ENCODE measurements at regions not wholly inside any gene's neighbourhood (a gene's known extent, or its start where the extent isn't known, plus 50 kb on each side); places are given as distances from the start of the nearest gene placed in this dataset.

- no peak for TF ChIP-seq POLR2A (IDR thresholded peaks at IDR 0.05)
- no peak for TF ChIP-seq CTCF (IDR thresholded peaks at IDR 0.05)
- intact Hi-C loops (cut with DNase I; ENCODE audit: low total_unique reads): no loop called here
- no peak for DNase-seq (ENCODE audit: low spot score in 2 of 2)
- WGBS, 2 donors: 75 to 83% methylated on average over 5 of the region's 5 CpGs
- no peak overlapping the region for H3K4me3 ChIP-seq (ENCODE audit: low read depth, poor library complexity, severe bottlenecking)
These were observed 382.0 kb downstream of the PSAT1 start for GRCh38 chr9:78678877-78679276.

GRCh38 chr9:78680196-78680595 lies 383.3 kb downstream of the PSAT1 start:
- no peak overlapping the region for H3K4me3 ChIP-seq (ENCODE audit: low read depth, poor library complexity, severe bottlenecking)
- intact Hi-C loops (cut with DNase I; ENCODE audit: low total_unique reads): loop anchor here (5.0 kb wide), 1 partner anchor 1097 kb away; no protein-coding TSS in a partner anchor
- TF ChIP-seq POLR2A (IDR thresholded peaks at IDR 0.05) (no peak), CTCF (IDR thresholded peaks at IDR 0.05) (no peak)
- 88 to 93% methylated on average over 3 of the region's 3 CpGs for WGBS, 2 donors
- DNase-seq (ENCODE audit: low spot score in 2 of 2): no peak

GRCh38 chr9:78682216-78682615 lies 385.3 kb downstream of the PSAT1 start:
- 37 to 46% methylated on average over 5 of the region's 5 CpGs for WGBS, 2 donors
- H3K4me3 ChIP-seq (ENCODE audit: low read depth, poor library complexity, severe bottlenecking): no peak overlapping the region
- intact Hi-C loops (cut with DNase I; ENCODE audit: low total_unique reads): loop anchor here (5.0 kb wide), 1 partner anchor 1095 kb away; no protein-coding TSS in a partner anchor
- TF ChIP-seq CTCF (IDR thresholded peaks at IDR 0.05): no peak
- no peak for TF ChIP-seq POLR2A (IDR thresholded peaks at IDR 0.05)
- DNase-seq (ENCODE audit: low spot score in 2 of 2): no peak

- intact Hi-C loops (cut with DNase I; ENCODE audit: low total_unique reads): no loop called here
- 88 to 93% methylated on average over 1 of the region's 1 CpG for WGBS, 2 donors
- DNase-seq (ENCODE audit: low spot score in 2 of 2): no peak
- H3K4me3 ChIP-seq (ENCODE audit: low read depth, poor library complexity, severe bottlenecking): no peak overlapping the region
- no peak for TF ChIP-seq POLR2A (IDR thresholded peaks at IDR 0.05)
- no peak for TF ChIP-seq CTCF (IDR thresholded peaks at IDR 0.05)
These were observed 388.5 kb downstream of the PSAT1 start for GRCh38 chr9:78685471-78685870.

- no peak for DNase-seq (ENCODE audit: low spot score in 2 of 2)
- WGBS, 2 donors: 82 to 88% methylated on average over 1 of the region's 1 CpG
- intact Hi-C loops (cut with DNase I; ENCODE audit: low total_unique reads): no loop called here
- no peak overlapping the region for H3K4me3 ChIP-seq (ENCODE audit: low read depth, poor library complexity, severe bottlenecking)
- no peak for TF ChIP-seq POLR2A (IDR thresholded peaks at IDR 0.05)
- TF ChIP-seq CTCF (IDR thresholded peaks at IDR 0.05): no peak
These were observed 391.9 kb downstream of the PSAT1 start for GRCh38 chr9:78688796-78689195.

- TF ChIP-seq CTCF (IDR thresholded peaks at IDR 0.05) (no peak), POLR2A (IDR thresholded peaks at IDR 0.05) (no peak)
- no peak overlapping the region for H3K4me3 ChIP-seq (ENCODE audit: low read depth, poor library complexity, severe bottlenecking)
- DNase-seq (ENCODE audit: low spot score in 2 of 2): no peak
- 80 to 88% methylated on average over 2 of the region's 2 CpGs for WGBS, 2 donors
- intact Hi-C loops (cut with DNase I; ENCODE audit: low total_unique reads): no loop called here
These were observed 394.6 kb downstream of the PSAT1 start for GRCh38 chr9:78691542-78691941.
